ENCODE measurements at regions not wholly inside any gene's neighbourhood (a gene's known extent, or its start where the extent isn't known, plus 50 kb on each side); places are given as distances from the start of the nearest gene placed in this dataset.

DNA sequence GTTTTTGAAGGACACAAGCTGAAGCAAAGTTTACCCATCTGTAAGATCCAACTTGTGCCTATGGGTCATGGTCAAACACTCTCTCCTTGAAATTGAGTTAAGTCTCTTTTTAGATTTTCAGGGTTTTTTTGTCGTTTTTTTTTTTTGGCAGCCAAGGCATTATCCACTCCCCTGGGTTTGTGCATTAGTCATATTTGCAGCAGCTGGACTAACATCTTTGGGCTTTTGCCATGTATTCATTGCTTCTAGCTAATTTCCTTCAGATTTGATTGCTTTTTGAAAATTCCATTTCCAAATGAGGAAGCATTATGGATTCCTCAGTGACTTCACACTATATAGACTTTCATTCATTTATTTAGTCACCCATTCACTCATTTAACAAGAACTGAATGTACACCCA is 80.3 kb upstream of the SRRM4 start:
- in situ Hi-C loops (cut with MboI; ENCODE audit: low sequenced_read_pairs, unreplicated experiment): no loop called here
- no peak for DNase-seq (ENCODE audit: low spot score)
- TF ChIP-seq, protein P1, sequence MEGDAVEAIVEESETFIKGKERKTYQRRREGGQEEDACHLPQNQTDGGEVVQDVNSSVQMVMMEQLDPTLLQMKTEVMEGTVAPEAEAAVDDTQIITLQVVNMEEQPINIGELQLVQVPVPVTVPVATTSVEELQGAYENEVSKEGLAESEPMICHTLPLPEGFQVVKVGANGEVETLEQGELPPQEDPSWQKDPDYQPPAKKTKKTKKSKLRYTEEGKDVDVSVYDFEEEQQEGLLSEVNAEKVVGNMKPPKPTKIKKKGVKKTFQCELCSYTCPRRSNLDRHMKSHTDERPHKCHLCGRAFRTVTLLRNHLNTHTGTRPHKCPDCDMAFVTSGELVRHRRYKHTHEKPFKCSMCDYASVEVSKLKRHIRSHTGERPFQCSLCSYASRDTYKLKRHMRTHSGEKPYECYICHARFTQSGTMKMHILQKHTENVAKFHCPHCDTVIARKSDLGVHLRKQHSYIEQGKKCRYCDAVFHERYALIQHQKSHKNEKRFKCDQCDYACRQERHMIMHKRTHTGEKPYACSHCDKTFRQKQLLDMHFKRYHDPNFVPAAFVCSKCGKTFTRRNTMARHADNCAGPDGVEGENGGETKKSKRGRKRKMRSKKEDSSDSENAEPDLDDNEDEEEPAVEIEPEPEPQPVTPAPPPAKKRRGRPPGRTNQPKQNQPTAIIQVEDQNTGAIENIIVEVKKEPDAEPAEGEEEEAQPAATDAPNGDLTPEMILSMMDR (IDR thresholded peaks at IDR 0.05; ENCODE audit: borderline replicate concordance, control extremely low read depth, extremely low read depth, insufficient read depth, missing control alignments): no peak

DNA sequence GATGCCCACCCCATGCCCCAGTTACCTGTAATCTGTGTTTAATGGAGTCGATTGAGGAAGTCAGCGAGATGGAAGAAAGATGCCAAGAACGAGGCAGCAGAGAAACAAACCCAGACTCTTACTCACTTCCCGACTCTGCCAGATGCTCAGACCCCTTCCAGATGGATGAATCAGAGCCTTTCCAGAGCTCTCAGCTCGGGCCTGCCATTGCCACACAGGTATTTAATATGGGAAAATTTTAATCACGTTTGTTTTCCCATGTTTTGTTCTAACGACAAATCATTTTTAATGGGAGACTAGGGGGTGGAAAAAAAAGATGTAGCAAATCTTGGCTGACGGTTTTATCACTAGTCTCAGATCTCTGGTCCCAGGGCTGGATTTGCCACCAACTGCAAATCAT is 72.5 kb upstream of the SRRM4 start:
- TF ChIP-seq, protein P1 (IDR thresholded peaks at IDR 0.05; ENCODE audit: borderline replicate concordance, control extremely low read depth, extremely low read depth, insufficient read depth, missing control alignments): no peak
- in situ Hi-C loops (cut with MboI; ENCODE audit: low sequenced_read_pairs, unreplicated experiment): no loop called here
- no peak for DNase-seq (ENCODE audit: low spot score)

DNA sequence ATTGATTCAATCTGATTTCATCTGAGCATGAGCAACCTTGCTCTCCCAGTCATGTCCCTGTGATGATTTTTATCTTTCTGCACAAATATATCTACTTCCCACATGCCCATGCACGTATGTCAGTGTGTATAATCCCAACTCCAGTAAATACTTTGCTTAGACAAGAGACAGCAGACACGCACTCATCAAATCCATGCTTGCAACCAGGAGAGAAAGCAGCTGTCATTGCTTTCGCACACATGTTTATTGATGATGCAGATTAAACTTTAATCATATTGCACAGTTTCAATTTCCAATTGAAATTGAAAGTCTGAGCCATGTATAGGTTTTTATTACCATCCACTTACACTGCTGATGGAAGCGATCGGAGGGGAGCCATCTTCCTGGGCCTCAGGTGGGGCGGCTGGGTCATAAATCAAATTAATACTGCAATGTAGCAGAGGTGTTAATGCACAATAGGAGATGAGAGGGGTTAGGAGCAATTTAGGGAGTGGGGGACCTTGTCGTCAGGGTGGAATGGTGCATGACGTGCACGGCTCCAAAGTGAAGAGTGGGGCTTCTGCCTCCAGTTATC is 68.6 kb upstream of the SRRM4 start:
- TF ChIP-seq, protein P1 (IDR thresholded peaks at IDR 0.05; ENCODE audit: borderline replicate concordance, control extremely low read depth, extremely low read depth, insufficient read depth, missing control alignments): no peak
- in situ Hi-C loops (cut with MboI; ENCODE audit: low sequenced_read_pairs, unreplicated experiment): no loop called here
- no peak for DNase-seq (ENCODE audit: low spot score)

DNA sequence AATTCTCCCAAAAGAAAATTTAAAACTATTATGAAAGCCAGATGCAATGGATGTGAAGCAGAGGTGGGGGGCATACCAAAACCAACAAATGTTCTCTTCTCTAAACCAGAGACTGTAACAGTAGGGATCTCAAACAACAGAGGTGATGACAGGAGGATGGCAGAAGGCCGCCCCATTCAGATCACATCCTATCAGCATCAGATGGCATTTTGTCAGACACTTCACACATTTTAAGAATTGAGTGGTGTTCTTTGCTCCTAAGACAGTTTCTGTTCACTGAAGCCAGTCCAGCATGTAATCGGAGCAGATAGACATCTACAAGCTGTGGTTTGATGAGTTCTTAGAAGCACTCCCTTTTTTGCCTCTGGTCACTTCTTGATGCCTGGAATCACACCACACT is 59.6 kb upstream of the SRRM4 start:
- DNase-seq (ENCODE audit: low spot score): no peak
- TF ChIP-seq, protein P1 (IDR thresholded peaks at IDR 0.05; ENCODE audit: borderline replicate concordance, control extremely low read depth, extremely low read depth, insufficient read depth, missing control alignments): no peak
- in situ Hi-C loops (cut with MboI; ENCODE audit: low sequenced_read_pairs, unreplicated experiment): no loop called here

DNA sequence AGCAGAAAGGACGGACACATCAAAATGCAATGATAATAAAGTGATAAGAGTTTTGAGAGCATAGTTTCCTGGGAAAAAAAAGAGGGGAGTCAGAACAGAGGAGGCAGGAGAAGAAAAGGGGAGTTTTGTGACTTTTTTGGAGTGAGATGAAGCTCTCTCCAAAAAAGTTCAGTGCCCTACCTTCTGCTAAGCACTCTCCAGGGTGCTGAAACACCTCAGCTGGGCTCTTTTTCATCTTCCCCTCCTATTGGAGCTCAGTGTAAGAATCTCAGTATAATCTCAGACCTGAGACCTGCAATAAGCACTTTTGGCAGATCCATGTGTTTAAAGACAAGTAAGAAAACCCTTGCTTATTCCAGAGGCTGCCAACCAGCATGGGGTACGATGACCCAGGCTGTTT is 58.9 kb upstream of the SRRM4 start:
- TF ChIP-seq, protein P1 (IDR thresholded peaks at IDR 0.05; ENCODE audit: borderline replicate concordance, control extremely low read depth, extremely low read depth, insufficient read depth, missing control alignments): no peak
- DNase-seq (ENCODE audit: low spot score): no peak
- in situ Hi-C loops (cut with MboI; ENCODE audit: low sequenced_read_pairs, unreplicated experiment): no loop called here

DNA sequence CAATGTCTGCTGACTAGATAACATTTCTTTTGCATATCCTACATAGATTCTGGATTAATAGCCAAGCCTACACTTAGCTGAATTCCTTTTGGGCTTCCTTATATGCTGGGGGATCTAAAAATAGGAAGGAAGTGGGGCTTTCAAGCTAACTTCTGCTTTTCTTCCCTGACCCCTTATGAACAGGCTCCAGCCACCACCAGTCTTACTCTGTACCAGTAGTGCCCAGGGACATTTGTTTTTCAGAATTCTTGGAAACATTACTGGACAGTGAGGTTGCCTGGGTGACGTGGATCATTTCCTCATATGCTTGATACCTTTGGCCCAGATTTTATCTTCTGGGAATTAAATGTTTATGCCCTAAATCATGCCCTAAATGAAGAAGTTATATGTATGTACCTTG is 55.9 kb upstream of the SRRM4 start:
- in situ Hi-C loops (cut with MboI; ENCODE audit: low sequenced_read_pairs, unreplicated experiment): no loop called here
- TF ChIP-seq, protein P1 (IDR thresholded peaks at IDR 0.05; ENCODE audit: borderline replicate concordance, control extremely low read depth, extremely low read depth, insufficient read depth, missing control alignments): no peak
- no peak for DNase-seq (ENCODE audit: low spot score)

DNA sequence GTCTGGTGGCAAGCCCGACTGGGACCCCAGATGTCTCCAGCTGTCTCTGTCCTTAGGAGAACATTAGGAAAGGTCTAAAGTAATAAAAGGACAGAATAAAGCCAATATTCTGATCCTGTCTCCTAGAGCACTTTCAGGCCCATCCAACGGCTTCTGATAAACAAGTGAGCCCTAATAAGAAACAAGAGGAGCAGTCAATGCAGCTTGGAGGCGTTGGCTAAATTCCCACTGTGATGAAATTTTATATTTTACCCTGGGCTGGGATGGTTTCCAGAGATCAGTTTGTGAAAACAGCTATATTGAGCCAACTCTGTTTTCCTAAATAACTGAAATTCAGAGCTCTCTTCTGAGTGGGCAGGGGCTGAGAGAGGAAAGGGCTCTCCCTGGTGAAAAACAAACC is 55.5 kb upstream of the SRRM4 start:
- TF ChIP-seq, protein P1 (IDR thresholded peaks at IDR 0.05; ENCODE audit: borderline replicate concordance, control extremely low read depth, extremely low read depth, insufficient read depth, missing control alignments): no peak
- DNase-seq (ENCODE audit: low spot score): no peak

More for the DNA sequence above, 55.5 kb upstream of the SRRM4 start:
- in situ Hi-C loops (cut with MboI; ENCODE audit: low sequenced_read_pairs, unreplicated experiment): no loop called here
